Amygdala (tissue), 56 donors: ENCODE measurements at regions not wholly inside any gene's neighbourhood (a gene's known extent, or its start where the extent isn't known, plus 50 kb on each side); places are given as distances from the start of the nearest gene placed in this dataset.

ENCODE experiments used
- DNase-seq, 56 donors: peaks; one replicate each; lab custom pipeline; 2025; lab: John Stamatoyannopoulos, UW

DNA sequence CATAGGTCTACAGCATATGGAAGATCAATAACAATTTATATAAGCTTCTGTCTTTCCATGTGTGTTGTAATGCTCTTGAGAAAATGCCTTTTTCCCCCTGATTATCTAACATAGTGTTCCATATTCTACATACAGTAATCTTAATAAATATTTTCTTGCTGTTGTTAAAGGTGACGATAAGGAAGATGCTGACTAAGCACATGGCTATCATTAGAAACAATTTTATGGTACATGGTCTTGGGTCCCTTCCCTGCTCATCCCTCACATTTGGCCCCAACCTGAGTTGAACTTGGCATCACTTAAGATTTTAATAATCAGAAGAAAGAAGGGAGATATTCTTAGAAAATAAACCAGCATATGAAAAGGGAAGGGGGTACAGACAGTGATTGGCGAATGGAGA, 382.1 kb upstream of the CDH20 start:
- DNase-seq: no peak

DNA sequence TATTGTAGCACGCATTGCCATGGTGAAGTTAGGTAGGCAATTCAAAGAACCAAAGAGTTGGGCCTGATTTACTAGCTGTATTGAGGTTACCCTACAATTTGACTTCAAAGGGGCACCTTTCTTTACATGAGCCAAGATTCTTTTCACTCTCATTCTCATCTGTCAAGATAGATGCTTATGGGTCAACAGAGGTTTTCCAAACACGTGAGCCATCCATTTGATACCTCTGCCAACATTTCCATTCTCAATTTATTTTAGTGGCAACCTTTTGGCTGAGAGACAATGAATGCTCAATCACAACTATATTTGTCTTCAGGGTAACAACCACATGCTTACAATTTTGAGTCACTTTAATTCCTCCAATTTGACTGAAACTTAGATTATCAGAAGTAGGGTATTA, 370.6 kb upstream of the CDH20 start:
- no peak for DNase-seq

DNA sequence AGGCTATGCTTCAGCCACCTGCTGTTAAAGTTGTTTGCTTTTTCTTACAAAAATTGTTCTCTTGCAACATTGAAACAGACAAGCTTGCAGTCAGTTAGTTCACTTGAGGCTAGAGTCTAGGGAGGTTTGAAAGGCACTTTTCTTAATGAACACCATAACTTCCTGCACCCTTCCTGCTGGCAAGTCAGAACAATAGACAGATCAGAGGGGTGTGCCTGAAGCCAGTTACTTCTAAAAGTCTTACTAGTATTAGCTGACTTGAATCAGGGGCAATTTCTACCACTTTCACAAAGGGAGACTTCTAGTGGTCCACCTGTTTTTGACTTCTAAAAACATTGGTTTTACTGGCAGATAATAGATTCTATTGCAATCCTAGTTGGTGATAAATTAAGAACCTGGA, 367.4 kb upstream of the CDH20 start:
- no peak for DNase-seq

DNA sequence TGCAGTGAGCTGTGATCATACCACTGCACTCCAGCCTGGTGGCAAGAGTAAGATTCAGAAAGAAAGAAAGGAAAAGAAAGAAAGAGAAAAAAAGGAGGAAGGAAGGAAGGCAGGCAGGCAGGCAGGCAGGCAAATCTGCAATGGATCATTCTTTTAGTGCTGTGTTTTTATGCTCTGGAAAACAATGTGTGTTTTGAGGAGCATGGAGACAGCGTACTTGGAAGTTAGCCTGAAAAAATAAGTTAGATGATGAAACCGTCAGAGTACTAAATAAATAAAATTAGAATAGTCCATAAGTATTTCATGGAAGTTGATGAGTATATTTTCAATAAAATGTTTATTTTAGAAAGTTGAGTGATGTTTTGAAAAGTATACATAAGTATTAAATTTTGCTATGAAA, 366.4 kb upstream of the CDH20 start:
- DNase-seq: no peak

DNA sequence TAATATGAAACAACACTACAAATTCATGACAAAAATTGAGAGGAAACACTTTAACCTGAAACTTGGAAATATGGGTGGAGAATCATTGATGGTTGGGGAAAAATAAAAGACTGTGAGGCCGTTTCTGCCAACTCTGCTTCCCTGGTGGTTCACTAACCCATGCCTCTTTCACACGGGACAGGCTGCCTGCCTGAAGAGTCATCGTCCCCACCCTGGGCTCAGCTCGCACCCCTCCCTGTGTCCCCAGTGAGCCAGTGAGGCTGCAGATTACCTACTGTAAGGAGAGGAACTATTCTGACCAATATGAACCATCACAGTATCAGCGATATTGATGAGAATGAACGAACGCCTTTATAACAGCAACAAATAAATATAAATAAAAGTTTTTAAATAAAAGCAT, 357.8 kb upstream of the CDH20 start:
- DNase-seq: no peak

DNA sequence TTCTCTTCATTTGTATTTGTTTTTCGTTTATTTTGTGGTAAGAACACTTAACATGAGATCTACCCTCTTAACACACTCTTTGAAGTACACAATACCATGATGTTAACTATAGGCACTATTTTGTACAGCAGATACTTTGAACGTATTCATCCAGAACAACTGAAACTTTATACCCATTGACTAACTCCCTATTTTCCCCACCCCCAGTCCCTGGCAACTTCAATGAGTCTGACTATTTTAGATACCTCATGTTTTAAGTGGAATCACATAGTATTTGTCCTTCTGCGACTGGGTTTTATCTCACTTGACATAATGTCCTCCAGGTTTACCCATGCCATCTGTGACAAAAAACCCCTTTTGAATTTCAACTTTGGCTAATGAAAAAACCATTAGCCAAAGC, 356.3 kb upstream of the CDH20 start:
- DNase-seq: no peak

DNA sequence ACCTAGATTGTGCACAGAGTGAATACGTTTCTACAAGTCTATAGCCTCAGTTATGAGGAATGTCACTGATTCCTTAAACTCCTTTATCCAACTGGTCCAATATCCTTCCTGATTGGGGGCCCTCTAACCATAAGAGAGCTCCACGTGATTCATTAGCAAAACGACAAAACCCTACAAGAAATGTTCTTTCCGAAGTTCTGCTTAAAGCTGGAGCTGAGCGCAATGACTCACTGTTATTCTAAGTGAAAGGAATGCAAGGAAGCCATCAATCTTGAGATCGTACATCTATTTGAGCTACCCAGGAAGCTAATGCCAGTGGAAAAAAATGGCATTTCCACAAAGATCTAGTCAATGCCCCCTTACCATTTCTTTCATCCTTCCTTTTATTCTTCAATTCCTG, 354.9 kb upstream of the CDH20 start:
- no peak for DNase-seq

GRCh38 chr18:60980422-60981005, 352.7 kb upstream of the CDH20 start:
- DNase-seq: no peak

DNA sequence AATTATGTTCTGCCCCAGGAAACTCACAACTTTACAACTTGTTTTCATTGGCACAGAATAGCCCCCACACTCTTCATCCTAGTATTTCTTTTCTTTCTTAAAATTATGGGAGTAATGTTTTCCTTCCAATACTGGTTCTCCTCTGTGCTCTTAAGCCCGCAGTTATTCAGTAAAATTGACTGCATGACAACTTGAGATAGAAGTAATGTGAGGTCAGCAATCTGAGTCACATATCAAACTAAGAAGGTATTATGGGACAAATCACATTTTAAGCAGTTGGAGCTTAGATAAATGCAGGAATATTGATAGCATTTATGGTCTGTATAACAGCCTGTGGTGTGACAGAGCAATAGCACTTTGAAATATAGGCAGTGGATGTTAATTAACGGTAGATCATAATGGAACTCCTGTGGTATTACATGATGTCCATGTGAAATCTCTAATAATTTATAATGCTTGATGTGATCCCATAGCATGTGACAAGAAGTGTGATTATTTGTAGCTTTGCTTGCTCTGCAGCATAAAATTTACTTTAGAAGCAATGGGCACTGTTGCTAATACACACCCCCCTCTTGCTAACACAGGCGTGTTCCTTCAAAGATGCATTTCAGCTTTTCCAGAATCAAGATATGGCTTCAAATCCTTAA, 351.4 kb upstream of the CDH20 start:
- DNase-seq: no peak

DNA sequence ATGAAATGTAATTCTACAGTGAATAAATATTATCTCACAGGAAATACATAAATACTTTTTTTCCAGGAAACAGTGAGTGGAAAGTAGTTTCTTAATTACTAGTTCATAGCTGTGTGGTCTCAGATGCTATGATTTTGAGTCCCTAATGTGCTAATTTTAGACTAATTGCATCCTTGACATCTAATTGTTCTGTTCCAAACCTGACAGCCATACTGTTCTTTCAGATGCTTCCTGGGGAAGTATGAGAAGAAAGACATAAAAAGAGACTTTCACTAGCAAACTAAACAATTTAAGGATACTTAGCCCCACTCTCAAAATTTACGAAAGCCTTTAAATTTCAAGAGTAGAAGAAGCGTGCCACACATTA, 350.9 kb upstream of the CDH20 start:
- no peak for DNase-seq

GRCh38 chr18:60982928-60983327, 350.3 kb upstream of the CDH20 start:
- no peak for DNase-seq

- no peak for DNase-seq
Measured at GRCh38 chr18:60984510-60984909, 348.7 kb upstream of the CDH20 start.

GRCh38 chr18:60987963-60988362, 345.3 kb upstream of the CDH20 start:
- no peak for DNase-seq

GRCh38 chr18:60996326-60996725, 336.9 kb upstream of the CDH20 start:
- DNase-seq: no peak

DNA sequence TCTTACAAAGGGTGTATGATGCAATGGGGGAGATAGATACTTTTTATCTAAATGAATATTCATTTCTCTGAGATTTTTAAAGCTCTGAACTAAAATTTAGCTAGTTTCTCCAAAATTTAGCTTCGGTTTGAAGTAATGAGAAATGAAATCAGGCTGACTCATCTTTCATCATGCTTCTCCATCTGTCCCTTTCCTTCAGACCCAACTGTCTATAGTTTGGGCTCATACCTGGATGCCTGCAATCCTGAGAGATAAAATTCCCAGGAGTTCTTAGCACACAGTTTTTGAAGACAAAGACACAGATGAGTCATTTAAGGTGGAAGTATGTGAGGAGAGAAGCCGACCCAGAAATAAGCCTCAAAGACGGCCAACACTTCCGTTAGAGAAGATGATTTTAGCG, 336.4 kb upstream of the CDH20 start:
- DNase-seq: no peak

DNA sequence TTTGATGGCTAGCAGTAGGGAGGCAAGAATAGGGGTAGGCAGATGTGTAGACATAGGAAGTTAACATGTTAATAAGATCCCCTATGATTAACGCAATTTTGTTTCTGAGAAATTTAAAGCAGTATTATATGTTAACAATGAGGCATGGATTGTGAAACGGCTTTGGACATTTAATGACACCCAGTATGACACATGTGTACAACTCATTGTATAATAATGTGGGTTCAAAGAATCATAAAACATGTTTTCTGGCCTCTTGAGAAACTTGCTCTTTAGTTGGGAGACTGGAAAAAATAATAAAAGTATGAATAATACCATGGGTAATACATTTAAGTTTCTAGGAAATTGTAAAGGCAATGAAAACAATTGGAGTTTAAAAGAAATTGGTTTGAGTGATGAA, 332.1 kb upstream of the CDH20 start:
- DNase-seq: no peak

DNA sequence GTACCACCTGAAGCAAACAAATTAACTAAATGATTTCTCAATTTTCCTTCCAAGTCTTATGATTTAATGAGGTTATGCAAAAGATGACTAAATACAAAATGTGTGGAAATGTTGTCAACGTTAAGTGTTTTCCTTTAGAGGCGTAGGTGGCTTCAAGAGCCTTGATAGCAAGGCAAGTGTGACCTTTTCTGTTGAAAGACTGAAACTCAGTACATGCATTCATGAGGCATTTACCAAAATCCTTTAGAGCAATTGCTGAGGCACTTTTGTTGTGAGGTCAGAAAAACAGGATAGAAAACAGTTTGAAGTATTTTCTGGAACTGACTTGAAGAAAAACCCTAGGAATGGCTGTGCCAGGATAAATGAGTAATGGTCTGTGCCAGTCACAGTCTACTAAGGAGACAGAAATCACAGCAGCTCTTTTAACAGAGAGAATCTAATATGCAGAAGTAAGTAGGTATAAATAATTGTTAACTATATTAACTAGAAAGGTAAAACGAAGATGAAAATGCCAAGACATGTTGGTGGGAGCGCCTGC, 326.5 kb upstream of the CDH20 start:
- DNase-seq: no peak

DNA sequence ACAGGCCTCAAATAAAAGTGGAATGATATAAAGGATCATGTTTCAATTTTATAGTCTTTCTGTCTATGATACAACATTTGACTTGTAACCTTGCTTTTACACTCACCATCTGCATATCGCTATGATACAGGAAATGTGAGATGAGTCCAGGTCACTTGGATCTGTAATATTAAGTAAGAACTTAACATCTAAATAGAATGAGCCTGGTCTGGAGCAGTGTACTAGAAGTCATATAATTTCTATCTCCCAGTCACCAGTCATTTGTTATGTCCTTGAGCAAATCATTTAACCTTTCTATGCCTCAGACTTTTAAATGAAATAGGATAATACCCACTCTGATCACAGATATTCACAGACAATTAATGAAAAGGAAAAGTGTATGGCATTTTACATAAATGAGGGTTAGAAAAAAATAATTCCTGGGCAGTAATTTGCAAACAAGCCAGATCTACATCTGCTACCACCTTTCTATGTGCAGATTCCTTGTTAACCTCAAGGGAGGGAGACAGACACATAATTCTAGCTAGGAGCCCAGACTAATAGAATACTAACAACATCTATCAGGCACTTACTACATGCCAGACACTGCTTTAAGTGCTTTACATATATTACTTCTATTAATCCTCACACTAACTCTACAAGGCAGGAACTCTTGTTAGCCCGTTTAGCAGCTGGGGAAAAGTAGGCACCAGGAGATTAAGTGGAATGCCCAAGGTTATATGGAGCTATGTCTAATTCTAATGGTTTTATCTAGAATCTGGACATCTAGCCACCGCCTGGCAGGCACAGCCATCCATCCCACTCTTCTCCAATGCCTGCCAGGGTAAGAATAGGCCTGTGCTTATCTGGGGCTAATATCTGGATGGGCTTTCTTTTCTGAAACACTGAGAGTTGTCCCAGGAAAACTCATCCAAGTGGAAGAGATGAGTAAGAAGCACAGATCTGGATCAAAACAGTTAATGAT, 313.6 kb upstream of the CDH20 start:
- DNase-seq: no peak

DNA sequence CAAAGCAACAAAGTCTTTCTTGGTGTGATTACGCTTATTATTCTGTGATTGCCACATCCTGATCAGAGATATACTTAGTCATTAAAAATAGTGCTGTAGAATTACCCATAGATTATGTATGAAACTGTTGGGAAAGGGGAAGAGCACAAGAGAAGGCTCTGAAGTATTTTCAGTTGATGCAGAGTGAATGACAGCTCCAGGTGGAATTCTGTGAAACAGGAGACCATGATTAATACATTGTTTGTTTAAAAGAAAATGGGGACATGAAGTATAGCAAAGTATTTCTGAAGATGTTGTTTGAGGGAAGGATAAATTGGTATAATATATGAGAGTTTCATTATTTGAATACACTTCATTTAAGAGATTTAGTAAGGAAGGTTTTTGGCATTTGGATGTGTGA, 307.6 kb upstream of the CDH20 start:
- no peak for DNase-seq

DNA sequence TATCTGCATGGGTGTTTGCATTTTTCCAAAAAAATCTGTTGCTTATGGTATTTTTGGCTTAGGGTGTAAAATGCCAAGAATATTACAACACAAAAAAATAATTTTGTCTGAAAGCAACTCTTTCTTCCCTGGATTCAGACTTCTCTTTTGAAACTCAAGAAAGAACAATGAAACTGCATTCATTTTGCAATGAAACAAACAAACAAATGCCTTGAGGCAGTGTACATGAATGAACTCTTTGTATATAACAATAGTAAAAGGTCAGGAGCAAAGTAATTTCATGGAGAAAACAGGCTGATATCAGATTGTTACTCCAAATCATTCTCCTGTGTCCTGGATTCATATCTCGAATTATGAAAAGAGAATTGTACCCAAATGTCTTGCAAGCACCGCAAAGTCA, 301.6 kb upstream of the CDH20 start:
- DNase-seq: peak in 1 of 56 donors; percentile 29

- DNase-seq: peak in 1 of 56 donors; percentile 6
Measured at GRCh38 chr18:61034580-61034979, 298.6 kb upstream of the CDH20 start.

DNA sequence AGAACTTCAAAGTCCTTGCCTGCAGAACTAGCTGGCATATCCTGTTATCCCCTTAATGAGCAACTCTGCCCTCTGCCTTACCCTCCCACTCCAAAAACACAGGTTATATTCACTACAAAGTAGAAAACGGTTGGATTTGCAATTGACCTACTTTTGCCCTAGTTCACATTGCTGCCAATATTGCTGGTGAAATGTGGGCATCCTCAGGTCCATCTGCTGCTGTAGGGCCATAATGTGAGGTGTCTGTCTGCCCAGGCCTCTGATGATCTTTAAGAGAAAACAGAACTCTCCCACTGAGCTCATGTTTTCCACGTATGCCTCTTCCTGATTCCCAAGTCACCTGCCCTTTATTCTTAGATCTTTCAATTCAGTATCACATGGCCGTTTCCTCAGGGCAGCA, 294.0 kb upstream of the CDH20 start:
- DNase-seq: no peak
